ENCODE measurements at regions not wholly inside any gene's neighbourhood (a gene's known extent, or its start where the extent isn't known, plus 50 kb on each side); places are given as distances from the start of the nearest gene placed in this dataset.

DNA sequence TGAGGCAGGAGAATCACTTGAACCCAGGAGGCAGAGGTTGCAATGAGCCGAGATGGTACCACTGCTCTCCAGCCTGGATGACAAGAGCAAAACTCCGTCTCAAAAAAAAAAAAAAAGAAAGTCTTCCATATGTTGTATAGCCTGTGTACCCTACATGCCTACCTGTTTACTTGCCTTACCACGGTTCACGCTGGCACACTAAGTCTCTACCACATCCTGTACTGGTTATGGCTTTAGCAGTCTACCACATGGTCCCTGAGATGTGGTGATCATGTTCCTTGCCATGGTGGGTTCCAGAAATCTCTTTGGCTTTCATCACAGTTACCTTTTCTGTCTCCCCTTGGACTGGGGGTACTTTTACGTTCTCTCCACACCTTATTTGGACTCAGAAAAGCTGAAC is 63.8 kb upstream of the TBC1D5 start:
- no peak for DNase-seq (ENCODE audit: low read depth in 4 of 6, low spot score in 6 of 6)
- H3K36me3 ChIP-seq (ENCODE audit: control insufficient read depth, insufficient read depth, low read length): no peaks in the 10 kb centered on the region
- H3K27ac ChIP-seq (ENCODE audit: low read depth, low read length): no peak overlapping the region
- H3K4me1 ChIP-seq (ENCODE audit: control insufficient read depth, insufficient read depth, low read length): no peaks in the 10 kb centered on the region
- H3K27me3 ChIP-seq (ENCODE audit: control insufficient read depth, insufficient read depth, low read length): no peaks in the 10 kb centered on the region
- no peak overlapping the region for H3K4me3 ChIP-seq (ENCODE audit: low read depth, low read length)
- 100% methylated on average over 2 of the region's 5 CpGs for WGBS (ENCODE audit: insufficient coverage)
- no peaks in the 10 kb centered on the region for H3K9me3 ChIP-seq (ENCODE audit: control insufficient read depth, insufficient read depth, low read length)

GRCh38 chr3:17805461-17805940 is 63.1 kb upstream of the TBC1D5 start:
- Histone ChIP-seq H3K4me3 (ENCODE audit: low read depth, low read length) (no peak overlapping the region), H3K36me3 (ENCODE audit: control insufficient read depth, insufficient read depth, low read length) (no peaks in the 10 kb centered on the region), H3K4me1 (ENCODE audit: control insufficient read depth, insufficient read depth, low read length) (no peaks in the 10 kb centered on the region), H3K27me3 (ENCODE audit: control insufficient read depth, insufficient read depth, low read length) (no peaks in the 10 kb centered on the region), H3K27ac (ENCODE audit: low read depth, low read length) (no peak overlapping the region), H3K9me3 (ENCODE audit: control insufficient read depth, insufficient read depth, low read length) (no peaks in the 10 kb centered on the region)
- no CpG with 5 or more reads among the region's 1 CpG for WGBS (ENCODE audit: insufficient coverage)
- no peak for DNase-seq (ENCODE audit: low read depth in 4 of 6, low spot score in 6 of 6)

GRCh38 chr3:17802950-17803349 is 60.5 kb upstream of the TBC1D5 start:
- 29% methylated on average over 2 of the region's 3 CpGs for WGBS (ENCODE audit: insufficient coverage)
- Histone ChIP-seq H3K27ac (ENCODE audit: low read depth, low read length) (no peak overlapping the region), H3K27me3 (ENCODE audit: control insufficient read depth, insufficient read depth, low read length) (no peaks in the 10 kb centered on the region), H3K4me1 (ENCODE audit: control insufficient read depth, insufficient read depth, low read length) (no peaks in the 10 kb centered on the region), H3K4me3 (ENCODE audit: low read depth, low read length) (no peak overlapping the region), H3K9me3 (ENCODE audit: control insufficient read depth, insufficient read depth, low read length) (no peaks in the 10 kb centered on the region), H3K36me3 (ENCODE audit: control insufficient read depth, insufficient read depth, low read length) (no peaks in the 10 kb centered on the region)
- DNase-seq (ENCODE audit: low read depth in 4 of 6, low spot score in 6 of 6): no peak

- DNase-seq (ENCODE audit: low read depth in 4 of 6, low spot score in 6 of 6): no peak
- no peaks in the 10 kb centered on the region for H3K9me3 ChIP-seq (ENCODE audit: control insufficient read depth, insufficient read depth, low read length)
- H3K4me3 ChIP-seq (ENCODE audit: low read depth, low read length): no peak overlapping the region
- H3K27ac ChIP-seq (ENCODE audit: low read depth, low read length): no peak overlapping the region
- H3K36me3 ChIP-seq (ENCODE audit: control insufficient read depth, insufficient read depth, low read length): no peaks in the 10 kb centered on the region
- no peaks in the 10 kb centered on the region for H3K4me1 ChIP-seq (ENCODE audit: control insufficient read depth, insufficient read depth, low read length)
- no CpG with 5 or more reads among the region's 1 CpG for WGBS (ENCODE audit: insufficient coverage)
- no peaks in the 10 kb centered on the region for H3K27me3 ChIP-seq (ENCODE audit: control insufficient read depth, insufficient read depth, low read length)
These were observed 58.7 kb upstream of the TBC1D5 start for GRCh38 chr3:17801131-17801530.

DNA sequence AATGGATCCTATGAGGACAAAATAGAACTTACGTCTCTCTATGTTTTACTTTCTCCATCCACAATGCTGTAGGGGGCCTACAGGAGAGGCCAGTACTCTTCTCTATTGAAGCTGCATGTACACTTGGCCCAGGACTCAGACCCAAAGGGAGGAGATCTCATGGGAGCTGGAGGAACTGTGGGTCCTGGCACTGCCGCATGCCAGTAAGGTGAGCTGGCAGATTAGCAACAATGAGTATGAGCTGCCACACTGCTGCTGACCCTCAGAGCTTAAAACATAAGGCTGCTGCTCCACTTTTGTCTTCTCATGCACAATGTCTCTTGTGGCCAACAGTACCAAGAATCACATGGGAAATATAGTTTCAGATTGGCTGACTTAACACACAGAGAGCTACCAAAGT is 57.8 kb upstream of the TBC1D5 start:
- Histone ChIP-seq H3K27me3 (ENCODE audit: control insufficient read depth, insufficient read depth, low read length) (no peaks in the 10 kb centered on the region), H3K9me3 (ENCODE audit: control insufficient read depth, insufficient read depth, low read length) (no peaks in the 10 kb centered on the region), H3K4me3 (ENCODE audit: low read depth, low read length) (no peak overlapping the region), H3K36me3 (ENCODE audit: control insufficient read depth, insufficient read depth, low read length) (no peaks in the 10 kb centered on the region), H3K27ac (ENCODE audit: low read depth, low read length) (no peak overlapping the region), H3K4me1 (ENCODE audit: control insufficient read depth, insufficient read depth, low read length) (no peaks in the 10 kb centered on the region)
- 100% methylated on average over 1 of the region's 2 CpGs for WGBS (ENCODE audit: insufficient coverage)
- no peak for DNase-seq (ENCODE audit: low read depth in 4 of 6, low spot score in 6 of 6)

GRCh38 chr3:17799312-17799711 is 56.9 kb upstream of the TBC1D5 start:
- 84% methylated on average over 3 of the region's 5 CpGs for WGBS (ENCODE audit: insufficient coverage)
- Histone ChIP-seq H3K9me3 (ENCODE audit: control insufficient read depth, insufficient read depth, low read length) (no peaks in the 10 kb centered on the region), H3K4me3 (ENCODE audit: low read depth, low read length) (no peak overlapping the region), H3K27ac (ENCODE audit: low read depth, low read length) (no peak overlapping the region), H3K27me3 (ENCODE audit: control insufficient read depth, insufficient read depth, low read length) (no peaks in the 10 kb centered on the region), H3K4me1 (ENCODE audit: control insufficient read depth, insufficient read depth, low read length) (no peaks in the 10 kb centered on the region), H3K36me3 (ENCODE audit: control insufficient read depth, insufficient read depth, low read length) (no peaks in the 10 kb centered on the region)
- no peak for DNase-seq (ENCODE audit: low read depth in 4 of 6, low spot score in 6 of 6)

DNA sequence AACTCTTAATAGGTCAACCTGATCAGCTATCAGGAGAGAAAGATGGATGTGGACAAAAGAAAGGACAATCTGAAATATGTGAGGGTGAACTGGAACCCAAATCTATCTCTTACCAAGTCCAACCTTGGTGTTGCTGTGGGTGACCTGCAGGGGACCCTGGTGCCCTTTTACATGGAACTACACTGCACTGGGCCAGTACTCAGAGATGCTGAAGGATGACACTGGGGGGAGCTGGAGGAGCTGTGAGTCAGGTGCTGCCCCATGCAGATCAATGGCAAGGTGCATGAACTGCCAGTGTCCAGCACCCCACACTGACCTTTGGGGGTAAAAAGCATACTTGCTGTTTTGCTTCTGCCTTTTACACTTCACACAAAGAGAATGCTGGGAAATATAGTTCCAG is 55.6 kb upstream of the TBC1D5 start:
- H3K27me3 ChIP-seq (ENCODE audit: control insufficient read depth, insufficient read depth, low read length): no peaks in the 10 kb centered on the region
- H3K27ac ChIP-seq (ENCODE audit: low read depth, low read length): no peak overlapping the region
- H3K36me3 ChIP-seq (ENCODE audit: control insufficient read depth, insufficient read depth, low read length): no peaks in the 10 kb centered on the region
- H3K4me1 ChIP-seq (ENCODE audit: control insufficient read depth, insufficient read depth, low read length): no peaks in the 10 kb centered on the region
- no peaks in the 10 kb centered on the region for H3K9me3 ChIP-seq (ENCODE audit: control insufficient read depth, insufficient read depth, low read length)
- no peak for DNase-seq (ENCODE audit: low read depth in 4 of 6, low spot score in 6 of 6)
- no peak overlapping the region for H3K4me3 ChIP-seq (ENCODE audit: low read depth, low read length)

- WGBS (ENCODE audit: insufficient coverage): 80% methylated on average over 1 of the region's 3 CpGs
- no peak for DNase-seq (ENCODE audit: low read depth in 4 of 6, low spot score in 6 of 6)
- peaks cover 6% of the 10 kb centered on the region for H3K9me3 ChIP-seq (ENCODE audit: control insufficient read depth, insufficient read depth, low read length)
- H3K4me1 ChIP-seq (ENCODE audit: control insufficient read depth, insufficient read depth, low read length): no peaks in the 10 kb centered on the region
- H3K4me3 ChIP-seq (ENCODE audit: low read depth, low read length): no peak overlapping the region
- H3K27me3 ChIP-seq (ENCODE audit: control insufficient read depth, insufficient read depth, low read length): no peaks in the 10 kb centered on the region
- no peak overlapping the region for H3K27ac ChIP-seq (ENCODE audit: low read depth, low read length)
- H3K36me3 ChIP-seq (ENCODE audit: control insufficient read depth, insufficient read depth, low read length): no peaks in the 10 kb centered on the region
These were observed 53.3 kb upstream of the TBC1D5 start for GRCh38 chr3:17795711-17796110.

- WGBS (ENCODE audit: insufficient coverage): no CpG with 5 or more reads among the region's 1 CpG
- no peak overlapping the region for H3K27ac ChIP-seq (ENCODE audit: low read depth, low read length)
These were observed 52.8 kb upstream of the TBC1D5 start for GRCh38 chr3:17795280-17795679.

GRCh38 chr3:17793542-17794195 is 51.2 kb upstream of the TBC1D5 start:
- Histone ChIP-seq H3K36me3 (ENCODE audit: control insufficient read depth, insufficient read depth, low read length) (no peaks in the 10 kb centered on the region), H3K27ac (ENCODE audit: low read depth, low read length) (no peak overlapping the region), H3K4me3 (ENCODE audit: low read depth, low read length) (no peak overlapping the region), H3K27me3 (ENCODE audit: control insufficient read depth, insufficient read depth, low read length) (no peaks in the 10 kb centered on the region), H3K4me1 (ENCODE audit: control insufficient read depth, insufficient read depth, low read length) (no peaks in the 10 kb centered on the region), H3K9me3 (ENCODE audit: control insufficient read depth, insufficient read depth, low read length) (peaks cover 6% of the 10 kb centered on the region)
- 63% methylated on average over 1 of the region's 4 CpGs for WGBS (ENCODE audit: insufficient coverage)
- no peak for DNase-seq (ENCODE audit: low read depth in 4 of 6, low spot score in 6 of 6)

More at GRCh38 chr3:17795280-17795679, 52.8 kb upstream of the TBC1D5 start:
- H3K4me3 ChIP-seq (ENCODE audit: low read depth, low read length): no peak overlapping the region
- H3K9me3 ChIP-seq (ENCODE audit: control insufficient read depth, insufficient read depth, low read length): peaks cover 6% of the 10 kb centered on the region
- H3K36me3 ChIP-seq (ENCODE audit: control insufficient read depth, insufficient read depth, low read length): no peaks in the 10 kb centered on the region
- H3K27me3 ChIP-seq (ENCODE audit: control insufficient read depth, insufficient read depth, low read length): no peaks in the 10 kb centered on the region
- no peak for DNase-seq (ENCODE audit: low read depth in 4 of 6, low spot score in 6 of 6)
- no peaks in the 10 kb centered on the region for H3K4me1 ChIP-seq (ENCODE audit: control insufficient read depth, insufficient read depth, low read length)
